Activated T-helper 1 cell treated with anti-CD3 and anti-CD28 coated beads, Interleukin-12 subunit alpha, Interleukin-12 subunit beta, Interleukin-2, Interleukin-4 antibody, amounts not matched to agents 30 ng/mL and 10 ng/mL and 1 ng/mL, durations not matched to agents 14 hours and 24 hours and 36 hours (primary cell): ENCODE measurements at regions not wholly inside any gene's neighbourhood (a gene's known extent, or its start where the extent isn't known, plus 50 kb on each side); places are given as distances from the start of the nearest gene placed in this dataset.
"Not testable (repeated sequence)": the region's sequence is repeated elsewhere in the genome, so short reads cannot be mapped to it uniquely, and the experiment has no call there.

ENCODE experiments used
- DNase-seq: peaks from one replicate; pipeline ENCODE4 v3.0.0; 2021; ENCODE audit warnings: low spot score
- H3K27ac Mint-ChIP-seq: one replicate; pipeline ENCODE4 v1.8.0; 2021; ENCODE audit warnings: mild to moderate bottlenecking, mixed read lengths
- H3K27me3 Mint-ChIP-seq: one replicate; pipeline ENCODE4 v1.8.0; 2022; ENCODE audit warnings: mild to moderate bottlenecking, moderate library complexity, mixed read lengths; ENCODE audit not compliant: insufficient read depth
- H3K36me3 Mint-ChIP-seq: one replicate; pipeline ENCODE4 v1.8.0; 2021; ENCODE audit warnings: low read depth, mixed read lengths
- H3K4me1 Mint-ChIP-seq: one replicate; pipeline ENCODE4 v1.8.0; 2021; ENCODE audit warnings: low read depth, mixed read lengths
- H3K4me3 Mint-ChIP-seq: one replicate; pipeline ENCODE4 v1.8.0; 2021; ENCODE audit warnings: mild to moderate bottlenecking, moderate library complexity, mixed read lengths
- H3K9me3 Mint-ChIP-seq: one replicate; pipeline ENCODE4 v1.8.0; 2021; ENCODE audit warnings: mixed read lengths
- intact Hi-C: fragments of 100-400 bp; cut with micrococcal nuclease; formaldehyde crosslinking; loops from one replicate; pipeline ENCODE4 v1.15.1; 2024

- H3K27me3 Mint-ChIP-seq, H3K27ac Mint-ChIP-seq, intact Hi-C loops, DNase-seq, H3K36me3 Mint-ChIP-seq, H3K9me3 Mint-ChIP-seq, H3K4me1 Mint-ChIP-seq, H3K4me3 Mint-ChIP-seq: not testable (repeated sequence)
Observed at GRCh38 chr4:49262786-49263185, 276.7 kb downstream of the CWH43 start.

- not testable (repeated sequence) for DNase-seq, H3K27ac Mint-ChIP-seq
Observed at GRCh38 chr4:49270435-49270834, 284.4 kb downstream of the CWH43 start.

GRCh38 chr4:49270912-49271311, 284.8 kb downstream of the CWH43 start:
- H3K27ac Mint-ChIP-seq, H3K9me3 Mint-ChIP-seq, H3K27me3 Mint-ChIP-seq, H3K4me3 Mint-ChIP-seq, intact Hi-C loops, DNase-seq, H3K36me3 Mint-ChIP-seq, H3K4me1 Mint-ChIP-seq: not testable (repeated sequence)

More at GRCh38 chr4:49270435-49270834, 284.4 kb downstream of the CWH43 start:
- H3K27me3 Mint-ChIP-seq, H3K4me3 Mint-ChIP-seq, intact Hi-C loops, H3K4me1 Mint-ChIP-seq, H3K9me3 Mint-ChIP-seq, H3K36me3 Mint-ChIP-seq: not testable (repeated sequence)

- H3K36me3 Mint-ChIP-seq, H3K9me3 Mint-ChIP-seq, intact Hi-C loops: not testable (repeated sequence)
Observed at GRCh38 chr4:49285905-49286304, 299.8 kb downstream of the CWH43 start.

GRCh38 chr4:49286926-49287745, 301.1 kb downstream of the CWH43 start:
- DNase-seq = not testable (repeated sequence)

More at GRCh38 chr4:49285905-49286304, 299.8 kb downstream of the CWH43 start:
- not testable (repeated sequence) for H3K27me3 Mint-ChIP-seq, H3K4me1 Mint-ChIP-seq, H3K27ac Mint-ChIP-seq, H3K4me3 Mint-ChIP-seq, DNase-seq

GRCh38 chr4:49287893-49288292, 301.8 kb downstream of the CWH43 start:
- H3K4me1 Mint-ChIP-seq, H3K27me3 Mint-ChIP-seq, intact Hi-C loops, H3K36me3 Mint-ChIP-seq, H3K27ac Mint-ChIP-seq, H3K4me3 Mint-ChIP-seq, DNase-seq: not testable (repeated sequence)
- H3K9me3 Mint-ChIP-seq = peaks cover 12% of the 10 kb centered on the region

More at GRCh38 chr4:49286926-49287745, 301.1 kb downstream of the CWH43 start:
- H3K4me3 Mint-ChIP-seq, intact Hi-C loops, H3K27ac Mint-ChIP-seq, H3K9me3 Mint-ChIP-seq, H3K4me1 Mint-ChIP-seq, H3K36me3 Mint-ChIP-seq, H3K27me3 Mint-ChIP-seq: not testable (repeated sequence)

GRCh38 chr4:49288796-49289195, 302.7 kb downstream of the CWH43 start:
- H3K36me3 Mint-ChIP-seq, H3K4me1 Mint-ChIP-seq, DNase-seq, H3K4me3 Mint-ChIP-seq, intact Hi-C loops, H3K27ac Mint-ChIP-seq, H3K27me3 Mint-ChIP-seq: not testable (repeated sequence)
- H3K9me3 Mint-ChIP-seq = peaks cover 18% of the 10 kb centered on the region

- H3K27me3 Mint-ChIP-seq, intact Hi-C loops, H3K4me3 Mint-ChIP-seq, H3K36me3 Mint-ChIP-seq, DNase-seq, H3K27ac Mint-ChIP-seq, H3K4me1 Mint-ChIP-seq: not testable (repeated sequence)
- H3K9me3 Mint-ChIP-seq = peaks cover 48% of the 10 kb centered on the region
Observed at GRCh38 chr4:49314815-49315214, 328.7 kb downstream of the CWH43 start.

GRCh38 chr4:49320725-49321410, 334.8 kb downstream of the CWH43 start:
- H3K27ac Mint-ChIP-seq, H3K4me3 Mint-ChIP-seq, H3K4me1 Mint-ChIP-seq, H3K27me3 Mint-ChIP-seq, intact Hi-C loops, H3K36me3 Mint-ChIP-seq, DNase-seq: not testable (repeated sequence)
- peaks cover 24% of the 10 kb centered on the region for H3K9me3 Mint-ChIP-seq

GRCh38 chr4:49321511-49322300, 335.6 kb downstream of the CWH43 start:
- H3K9me3 Mint-ChIP-seq = peaks cover 17% of the 10 kb centered on the region
- H3K27ac Mint-ChIP-seq, H3K4me1 Mint-ChIP-seq, H3K27me3 Mint-ChIP-seq, DNase-seq, H3K4me3 Mint-ChIP-seq, intact Hi-C loops, H3K36me3 Mint-ChIP-seq: not testable (repeated sequence)

GRCh38 chr4:49322610-49323572, 336.8 kb downstream of the CWH43 start:
- DNase-seq, H3K4me3 Mint-ChIP-seq, intact Hi-C loops, H3K4me1 Mint-ChIP-seq, H3K27ac Mint-ChIP-seq, H3K27me3 Mint-ChIP-seq, H3K36me3 Mint-ChIP-seq: not testable (repeated sequence)
- peaks cover 17% of the 10 kb centered on the region for H3K9me3 Mint-ChIP-seq

GRCh38 chr4:49323573-49323940, 337.5 kb downstream of the CWH43 start:
- H3K4me1 Mint-ChIP-seq, intact Hi-C loops, H3K27me3 Mint-ChIP-seq, DNase-seq, H3K4me3 Mint-ChIP-seq, H3K27ac Mint-ChIP-seq, H3K36me3 Mint-ChIP-seq: not testable (repeated sequence)
- H3K9me3 Mint-ChIP-seq = peaks cover 17% of the 10 kb centered on the region
